IMR-90 (cell line): ENCODE measurements at regions not wholly inside any gene's neighbourhood (a gene's known extent, or its start where the extent isn't known, plus 50 kb on each side); places are given as distances from the start of the nearest gene placed in this dataset.

Experiments used
- ATAC-seq: fragments of 200-7000 bp; cut with Tn5 transposase; 2 replicates; pipeline ENCODE4 v1.9.1; 2020; ENCODE audit warnings: low read depth, mild to moderate bottlenecking, moderate library complexity
- BruUV-seq: library from RNA; stranded (reverse); fragments of 400-500 nt; replicated peaks from 2 replicates; lab custom pipeline; 2021; lab: Mats Ljungman, UMichigan
- CTCF ChIA-PET: fragments of 300-600 bp; formaldehyde crosslinking; extraction: SDS; loops from one replicate; lab custom pipeline; 2021; ENCODE audit warnings: antibody characterized with exemption; lab: Yijun Ruan, JAX
- POLR2A ChIA-PET: fragments of 300-600 bp; sonication (Branson Sonifier 250); formaldehyde crosslinking; loops from one replicate; lab custom pipeline; 2022; ENCODE audit warnings: antibody characterized with exemption; ENCODE audit not compliant: unreplicated experiment; lab: Charles Lee
- DNase-seq: peaks from one replicate; pipeline ENCODE4 v3.0.0; 2013
- H2AFZ ChIP-seq: replicated peaks from 2 replicates; pipeline ENCODE3; 2013; ENCODE audit warnings: low read length, mild to moderate bottlenecking; ENCODE audit not compliant: poor library complexity
- H2AK5ac ChIP-seq: 2 replicates; pipeline ENCODE4 v1.6.1; 2013; ENCODE audit warnings: low read depth, low read length, inconsistent platforms
- H2AK9ac ChIP-seq: replicated peaks from 2 replicates; pipeline ENCODE3; 2013; ENCODE audit warnings: mild to moderate bottlenecking, low read depth, low read length, moderate library complexity; ENCODE audit not compliant: poor library complexity
- H2BK120ac ChIP-seq: 2 replicates; pipeline ENCODE4 v1.6.1; 2013; ENCODE audit warnings: low read depth, low read length, inconsistent platforms
- H2BK15ac ChIP-seq: 3 replicates; pipeline ENCODE4 v1.6.1; 2013; ENCODE audit warnings: low read depth, low read length, inconsistent platforms
- H2BK20ac ChIP-seq: 2 replicates; pipeline ENCODE4 v1.6.1; 2013; ENCODE audit warnings: low read depth, mild to moderate bottlenecking, inconsistent platforms, low read length, moderate library complexity
- H2BK5ac ChIP-seq: 2 replicates; pipeline ENCODE4 v1.6.1; 2013; ENCODE audit warnings: mild to moderate bottlenecking, low read depth, low read length, inconsistent platforms; ENCODE audit not compliant: poor library complexity, severe bottlenecking
- H3K14ac ChIP-seq: replicated peaks from 2 replicates; pipeline ENCODE4 v1.6.1; 2013; ENCODE audit warnings: low read depth, low read length, inconsistent platforms
- H3K18ac ChIP-seq: 2 replicates; pipeline ENCODE4 v1.6.1; 2013; ENCODE audit warnings: low read depth, low read length, control low read depth
- H3K23ac ChIP-seq: 2 replicates; pipeline ENCODE4 v1.6.1; 2013; ENCODE audit warnings: low read depth, low read length, inconsistent platforms
- H3K27ac ChIP-seq: 2 replicates; pipeline ENCODE4 v1.5.1; 2013; ENCODE audit warnings: mild to moderate bottlenecking, control low read depth, low read length; ENCODE audit not compliant: insufficient read depth
- H3K27me3 ChIP-seq: 2 replicates; pipeline ENCODE4 v1.6.1; 2013; ENCODE audit warnings: low read length; ENCODE audit not compliant: control insufficient read depth, insufficient read depth
- H3K36me3 ChIP-seq: 2 replicates; pipeline ENCODE4 v1.6.1; 2013; ENCODE audit warnings: low read length, mixed read lengths; ENCODE audit not compliant: control insufficient read depth, insufficient read depth
- H3K4ac ChIP-seq: 2 replicates; pipeline ENCODE4 v1.6.1; 2013; ENCODE audit warnings: low read depth, low read length, inconsistent platforms
- H3K4me1 ChIP-seq: 2 replicates; pipeline ENCODE4 v1.6.1; 2013; ENCODE audit warnings: low read length, mixed read lengths; ENCODE audit not compliant: control insufficient read depth, insufficient read depth
- H3K4me2 ChIP-seq: 2 replicates; pipeline ENCODE4 v1.6.1; 2013; ENCODE audit warnings: low read depth, mild to moderate bottlenecking, control low read depth, low read length, moderate library complexity
- H3K4me3 ChIP-seq: 2 replicates; pipeline ENCODE4 v1.5.1; 2013; ENCODE audit warnings: low read depth, mild to moderate bottlenecking, control low read depth, low read length, moderate library complexity; ENCODE audit not compliant: insufficient read depth
- H3K56ac ChIP-seq: 2 replicates; pipeline ENCODE4 v1.6.1; 2013; ENCODE audit warnings: low read length, inconsistent platforms; ENCODE audit not compliant: insufficient read depth; ENCODE audit errors: extremely low read depth
- H3K79me1 ChIP-seq, 2 experiments: 2 replicates each; pipeline ENCODE4 v1.6.1; 2013; ENCODE audit warnings: low read length in 2 of 2, inconsistent platforms in 1 of 2, low read depth in 1 of 2
- H3K9ac ChIP-seq: 2 replicates; pipeline ENCODE4 v1.6.1; 2013; ENCODE audit warnings: low read depth, low read length, control low read depth
- H3K9me1 ChIP-seq: 2 replicates; pipeline ENCODE4 v1.6.1; 2013; ENCODE audit warnings: low read length, inconsistent platforms; ENCODE audit not compliant: insufficient read depth
- H3K9me3 ChIP-seq: 2 replicates; pipeline ENCODE4 v1.6.1; 2013; ENCODE audit warnings: low read length; ENCODE audit not compliant: control insufficient read depth, insufficient read depth
- H4K20me1 ChIP-seq: 2 replicates; pipeline ENCODE4 v1.6.1; 2013; ENCODE audit warnings: low read length, inconsistent platforms; ENCODE audit not compliant: insufficient read depth
- H4K5ac ChIP-seq: 2 replicates; pipeline ENCODE4 v1.6.1; 2013; ENCODE audit warnings: mild to moderate bottlenecking, low read depth, low read length, control low read depth
- H4K8ac ChIP-seq, 2 experiments: 2 replicates each; pipeline ENCODE4 v1.6.1; 2013; ENCODE audit warnings: low read depth in 2 of 2, low read length in 2 of 2, control low read depth in 1 of 2, inconsistent platforms in 1 of 2
- H4K91ac ChIP-seq: 2 replicates; pipeline ENCODE4 v1.6.1; 2013; ENCODE audit warnings: low read depth, low read length, inconsistent platforms; ENCODE audit not compliant: insufficient read depth
- MAFK ChIP-seq: IDR thresholded peaks from 2 replicates; pipeline ENCODE4 v1.6.1; 2012; ENCODE audit warnings: low read depth, low read length, improper control_type of control experiment
- MAZ ChIP-seq: IDR thresholded peaks from 2 replicates; pipeline ENCODE4 v1.6.1; 2012; ENCODE audit warnings: low read depth, mild to moderate bottlenecking, low read length, improper control_type of control experiment, moderate library complexity, borderline replicate concordance
- MXI1 ChIP-seq: IDR thresholded peaks from 2 replicates; pipeline ENCODE4 v1.6.1; 2012; ENCODE audit warnings: low read depth, mild to moderate bottlenecking, low read length, moderate library complexity, borderline replicate concordance
- POLR2A ChIP-seq: IDR thresholded peaks from 2 replicates; pipeline ENCODE4 v1.6.1; 2012; ENCODE audit warnings: mild to moderate bottlenecking, low read depth, low read length
- RAD21 ChIP-seq: IDR thresholded peaks from 2 replicates; pipeline ENCODE4 v1.6.1; 2012; ENCODE audit warnings: low read length, improper control_type of control experiment
- RFX5 ChIP-seq: IDR thresholded peaks from 2 replicates; pipeline ENCODE4 v1.8.0; 2012; ENCODE audit warnings: low read depth, mild to moderate bottlenecking, low read length, moderate library complexity
- WGBS, 2 experiments: methylation state at CpG; one replicate each; pipeline versions ENCODE4 v1.1.5 to v1.1.7; 2013; ENCODE audit warnings: missing lambda C conversion rate in 2 of 2; ENCODE audit not compliant: insufficient read length in 1 of 2; ENCODE audit errors: extremely low coverage in 2 of 2; 5-methylcytosine and 5-hydroxymethylcytosine counted together
- dilution Hi-C: fragments of 300-500 bp; cut with HindIII; formaldehyde crosslinking; loops from one replicate; pipeline ENCODE4 v1.14.3; 2018; ENCODE audit warnings: low sequenced_read_pairs; ENCODE audit not compliant: unreplicated experiment
- in situ Hi-C: fragments of 300-500 bp; cut with MboI; formaldehyde crosslinking; loops from 3 replicates; pipeline ENCODE4 v1.14.3; 2019; ENCODE audit warnings: low sequenced_read_pairs, inconsistent platforms, mixed read lengths
- intact Hi-C: fragments of 100-400 bp; cut with micrococcal nuclease; formaldehyde crosslinking; loops from 2 replicates; pipeline ENCODE4 v1.10.0; 2022

GRCh38 chr1:13964768-13965167, 264.8 kb downstream of the PRDM2 start:
- Histone ChIP-seq H3K14ac (no peak overlapping the region), H3K4me1 (no peaks in the 10 kb centered on the region), H2AK9ac (no peak overlapping the region), H3K9me1 (no peaks in the 10 kb centered on the region), H2BK5ac (no peak overlapping the region), H3K9ac (no peak overlapping the region), H3K27me3 (no peaks in the 10 kb centered on the region), H4K91ac (no peak overlapping the region), H2BK15ac (no peak overlapping the region), H3K4me2 (no peak overlapping the region), H3K56ac (no peak overlapping the region), H2AFZ (no peak overlapping the region), H4K20me1 (no peaks in the 10 kb centered on the region), H2BK120ac (no peak overlapping the region), H3K27ac (no peak overlapping the region), H3K79me1 (no peaks in the 10 kb centered on the region), H2AK5ac (no peak overlapping the region), H3K23ac (no peak overlapping the region), H3K36me3 (no peaks in the 10 kb centered on the region), H3K18ac (no peak overlapping the region), H2BK20ac (no peak overlapping the region), H4K5ac (no peak overlapping the region), H4K8ac (no peak overlapping the region), H3K9me3 (peaks cover 4% of the 10 kb centered on the region; the same call in 1 of the 2 replicates), H3K4ac (no peak overlapping the region), H3K4me3 (no peak overlapping the region)
- in situ Hi-C loops (loop anchor here (10.0 kb wide), 1 partner anchor 1080 kb away; no protein-coding TSS in a partner anchor), intact Hi-C loops (loop anchor here (2.0 to 5.0 kb wide), 2 partner anchors 607 to 1082 kb away; no protein-coding TSS in a partner anchor), dilution Hi-C loops (no loop called here)
- ATAC-seq (no peak), DNase-seq (no peak)
- ChIA-PET CTCF (no interaction called here), POLR2A (no interaction called here)
- 30% methylated on average over 2 of the region's 4 CpGs; no CpG with 5 or more reads in 1 of the 2 experiments for WGBS, 2 experiments
- TF ChIP-seq MAZ = no peak
- TF ChIP-seq MAFK = no peak
- TF ChIP-seq RFX5 = no peak
- no peak for TF ChIP-seq MXI1
- TF ChIP-seq POLR2A = no peak
- no peak for TF ChIP-seq RAD21
- BruUV-seq = no TSS peak
